Neutrophil (primary cell): ENCODE measurements at regions not wholly inside any gene's neighbourhood (a gene's known extent, or its start where the extent isn't known, plus 50 kb on each side); places are given as distances from the start of the nearest gene placed in this dataset.

Experiments used
- H3K27ac ChIP-seq: fragments of 200-600 bp; sonication (generic); 2 replicates; pipeline ENCODE4 v1.5.1; 2016; ENCODE audit warnings: mild to moderate bottlenecking, moderate library complexity
- H3K27me3 ChIP-seq: fragments of 200-600 bp; sonication (generic); 2 replicates; pipeline ENCODE4 v1.6.0; 2016; ENCODE audit warnings: mild to moderate bottlenecking
- H3K36me3 ChIP-seq: fragments of 200-600 bp; sonication (generic); 2 replicates; pipeline ENCODE4 v1.5.1; 2017
- H3K4me1 ChIP-seq, 2 experiments: fragments of 200-600 bp in 1 of 2; sonication (generic) in 1 of 2; 1 replicate in 1 of 2; 2 replicates in 1 of 2; pipeline versions ENCODE4 v1.5.1 to v1.6.1; 2013 to 2016; ENCODE audit warnings: low read depth in 1 of 2, low read length in 1 of 2, mild to moderate bottlenecking in 1 of 2, moderate library complexity in 1 of 2; ENCODE audit not compliant: control insufficient read depth in 1 of 2, insufficient read depth in 1 of 2
- H3K4me3 ChIP-seq, 2 experiments: fragments of 200-600 bp in 1 of 2; sonication (generic) in 1 of 2; 1 replicate in 1 of 2; 2 replicates in 1 of 2; pipeline ENCODE4 v1.5.1; 2013 to 2016; ENCODE audit warnings: low read depth in 1 of 2, low read length in 1 of 2, mild to moderate bottlenecking in 1 of 2, moderate library complexity in 1 of 2
- H3K9me3 ChIP-seq: fragments of 200-600 bp; sonication (generic); 2 replicates; pipeline ENCODE4 v1.5.1; 2016
- TF ChIP-seq, protein P1 (sequence below): fragments of 200-600 bp; sonication (generic); IDR thresholded peaks from 2 replicates; pipeline ENCODE4 v1.5.1; 2016; ENCODE audit warnings: antibody characterized with exemption

DNA sequence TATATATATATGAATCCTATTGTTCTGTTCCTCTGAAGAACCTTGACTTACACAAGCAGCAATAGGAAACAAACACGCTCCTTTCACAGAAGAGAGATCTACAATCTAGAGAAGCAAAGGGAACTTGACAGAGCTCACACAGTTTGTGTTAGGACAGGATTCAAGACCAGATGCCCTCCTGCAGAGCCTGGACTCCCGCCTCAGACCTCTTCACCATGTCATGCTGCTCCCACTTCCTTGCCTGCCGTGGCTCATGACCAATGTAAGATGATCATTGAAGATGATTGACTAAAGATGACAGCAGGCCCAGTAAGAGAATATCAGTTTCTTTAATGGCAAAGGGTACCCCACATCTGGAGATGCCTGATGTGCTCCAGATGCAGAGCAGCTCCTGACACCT lies 111.2 kb upstream of the AGAP1 start:
- no peaks in the 10 kb centered on the region for H3K4me1 ChIP-seq
- H3K9me3 ChIP-seq = no peaks in the 10 kb centered on the region
- no peak overlapping the region for H3K4me3 ChIP-seq
- TF ChIP-seq, protein P1, sequence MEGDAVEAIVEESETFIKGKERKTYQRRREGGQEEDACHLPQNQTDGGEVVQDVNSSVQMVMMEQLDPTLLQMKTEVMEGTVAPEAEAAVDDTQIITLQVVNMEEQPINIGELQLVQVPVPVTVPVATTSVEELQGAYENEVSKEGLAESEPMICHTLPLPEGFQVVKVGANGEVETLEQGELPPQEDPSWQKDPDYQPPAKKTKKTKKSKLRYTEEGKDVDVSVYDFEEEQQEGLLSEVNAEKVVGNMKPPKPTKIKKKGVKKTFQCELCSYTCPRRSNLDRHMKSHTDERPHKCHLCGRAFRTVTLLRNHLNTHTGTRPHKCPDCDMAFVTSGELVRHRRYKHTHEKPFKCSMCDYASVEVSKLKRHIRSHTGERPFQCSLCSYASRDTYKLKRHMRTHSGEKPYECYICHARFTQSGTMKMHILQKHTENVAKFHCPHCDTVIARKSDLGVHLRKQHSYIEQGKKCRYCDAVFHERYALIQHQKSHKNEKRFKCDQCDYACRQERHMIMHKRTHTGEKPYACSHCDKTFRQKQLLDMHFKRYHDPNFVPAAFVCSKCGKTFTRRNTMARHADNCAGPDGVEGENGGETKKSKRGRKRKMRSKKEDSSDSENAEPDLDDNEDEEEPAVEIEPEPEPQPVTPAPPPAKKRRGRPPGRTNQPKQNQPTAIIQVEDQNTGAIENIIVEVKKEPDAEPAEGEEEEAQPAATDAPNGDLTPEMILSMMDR = no peak
- no peaks in the 10 kb centered on the region for H3K36me3 ChIP-seq
- no peak overlapping the region for H3K27ac ChIP-seq
- peaks cover 9% of the 10 kb centered on the region for H3K27me3 ChIP-seq

DNA sequence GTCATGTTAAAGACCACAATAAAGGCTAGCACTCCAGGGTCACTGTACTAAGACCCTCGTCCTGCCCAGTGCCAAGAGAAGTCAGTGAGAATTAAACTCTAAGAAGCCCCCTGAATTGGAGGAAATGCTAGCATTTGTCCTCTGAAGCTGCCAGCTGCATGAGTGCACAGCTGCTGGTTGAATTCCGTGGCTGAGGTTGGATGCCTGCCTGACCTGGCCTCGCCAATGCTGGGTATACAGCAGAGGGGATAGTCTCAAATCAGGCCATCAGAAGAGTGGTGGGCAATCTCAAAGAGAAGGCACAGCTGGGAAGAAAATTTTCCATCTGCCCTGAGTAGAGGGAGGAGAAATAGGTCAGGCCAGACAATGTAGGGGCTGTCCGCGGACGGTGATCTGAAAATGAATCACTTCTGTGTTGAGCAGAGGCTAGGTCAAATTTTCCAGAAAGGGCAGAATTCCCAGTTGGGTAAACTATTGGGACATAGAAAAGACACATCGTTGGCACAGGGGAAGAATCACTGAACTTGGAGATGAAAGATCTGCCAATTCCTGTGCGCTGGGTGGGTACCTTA lies 110.5 kb upstream of the AGAP1 start:
- H3K27me3 ChIP-seq = peaks cover 7% of the 10 kb centered on the region
- no peaks in the 10 kb centered on the region for H3K4me1 ChIP-seq
- H3K36me3 ChIP-seq = no peaks in the 10 kb centered on the region
- H3K9me3 ChIP-seq = no peaks in the 10 kb centered on the region
- no peak overlapping the region for H3K27ac ChIP-seq
- TF ChIP-seq, protein P1 = no peak
- no peak overlapping the region for H3K4me3 ChIP-seq

DNA sequence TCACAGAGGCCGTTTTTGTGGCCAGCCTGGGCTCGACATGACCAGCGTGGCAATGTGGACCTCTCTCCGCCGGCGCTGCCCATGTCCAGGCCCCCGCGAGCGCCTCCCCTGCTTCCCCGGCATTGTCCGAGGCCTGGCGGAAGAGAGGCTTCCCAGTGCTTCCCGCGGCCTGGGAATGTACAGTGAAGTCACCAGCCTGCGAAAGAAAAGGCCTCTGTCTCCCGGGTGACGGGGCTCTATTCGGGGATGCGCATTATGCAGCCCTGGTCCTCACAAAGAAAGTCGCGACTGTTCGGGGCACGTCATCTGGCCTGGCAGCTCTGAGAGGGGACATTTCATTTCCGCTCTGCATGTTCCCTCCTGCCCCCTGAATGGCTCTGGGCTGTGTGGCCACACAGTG lies 109.2 kb upstream of the AGAP1 start:
- Histone ChIP-seq H3K36me3 (no peaks in the 10 kb centered on the region), H3K27ac (no peak overlapping the region), H3K27me3 (peaks cover 4% of the 10 kb centered on the region), H3K4me1 (no peaks in the 10 kb centered on the region), H3K4me3 (no peak overlapping the region), H3K9me3 (no peaks in the 10 kb centered on the region)
- TF ChIP-seq, protein P1 = no peak

GRCh38 chr2:235389626-235390025 lies 104.2 kb upstream of the AGAP1 start:
- Histone ChIP-seq H3K27me3 (peaks cover 4% of the 10 kb centered on the region), H3K4me3 (no peak overlapping the region), H3K9me3 (no peaks in the 10 kb centered on the region), H3K36me3 (no peaks in the 10 kb centered on the region), H3K27ac (no peak overlapping the region), H3K4me1 (no peaks in the 10 kb centered on the region)
- TF ChIP-seq, protein P1 = no peak

DNA sequence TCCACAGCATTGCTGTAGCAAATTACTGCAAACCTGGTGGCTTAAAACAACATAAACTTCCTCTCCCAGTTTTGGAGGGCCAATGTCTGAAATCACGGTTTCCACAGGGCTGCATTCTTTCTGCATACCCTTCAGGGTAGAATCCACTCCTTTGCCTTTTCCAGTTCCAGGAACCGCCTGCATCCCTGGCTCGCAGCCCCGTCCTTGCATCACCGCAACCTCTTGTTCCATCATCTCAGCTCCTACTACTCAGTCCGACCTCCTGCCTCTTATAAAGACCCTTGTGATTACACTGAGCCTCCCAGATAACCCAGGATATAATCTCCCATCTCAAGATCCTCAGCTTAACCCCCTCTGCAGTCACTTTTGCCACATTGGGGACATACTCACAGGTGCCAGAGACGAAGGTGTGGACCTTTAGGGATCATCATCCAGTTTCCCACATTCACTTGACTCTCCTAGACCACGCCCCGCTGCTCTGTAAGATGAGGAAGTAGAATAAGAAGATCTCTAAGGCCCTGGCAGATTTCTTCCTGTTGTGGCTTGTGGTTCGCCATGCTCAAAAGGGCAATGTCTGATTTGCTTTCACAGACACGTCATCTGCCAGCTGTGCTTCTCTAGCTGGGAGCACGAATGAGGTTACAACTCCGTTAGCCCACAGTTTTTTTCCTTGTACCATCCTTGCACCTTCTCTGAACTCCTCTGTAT lies 103.6 kb upstream of the AGAP1 start:
- no peak overlapping the region for H3K4me3 ChIP-seq
- no peak overlapping the region for H3K27ac ChIP-seq
- TF ChIP-seq, protein P1 = no peak
- H3K4me1 ChIP-seq = no peaks in the 10 kb centered on the region
- no peaks in the 10 kb centered on the region for H3K36me3 ChIP-seq
- peaks cover 4% of the 10 kb centered on the region for H3K27me3 ChIP-seq
- no peaks in the 10 kb centered on the region for H3K9me3 ChIP-seq
